ENCODE measurements at regions not wholly inside any gene's neighbourhood (a gene's known extent, or its start where the extent isn't known, plus 50 kb on each side); places are given as distances from the start of the nearest gene placed in this dataset.

GRCh38 chr20:58592076-58592695 lies 58.9 kb upstream of the STX16 start:
- peak overlapping the region in 1 of 2 experiments; percentile 27 for H3K23ac ChIP-seq (ENCODE audit: low read length in 2 of 2)
- no peak overlapping the region for H4K8ac ChIP-seq (ENCODE audit: low read length)
- H3K9me3 ChIP-seq (ENCODE audit: control insufficient read depth, low read length), result no peaks in the 10 kb centered on the region
- H3K27ac ChIP-seq (ENCODE audit: low read length, poor library complexity, severe bottlenecking), result no peak overlapping the region
- no peak overlapping the region for H2BK120ac ChIP-seq (ENCODE audit: low read depth, low read length)
- no peaks in the 10 kb centered on the region for H3K36me3 ChIP-seq (ENCODE audit: control insufficient read depth in 1 of 2, insufficient read depth in 2 of 2, low read depth in 1 of 2, low read length in 2 of 2)
- no peak overlapping the region for H2BK12ac ChIP-seq (ENCODE audit: low read length in 2 of 2)
- H4K91ac ChIP-seq (ENCODE audit: low read length), result no peak overlapping the region
- H3K14ac ChIP-seq (ENCODE audit: low read length in 2 of 2), result no peak overlapping the region
- H3K9ac ChIP-seq (ENCODE audit: low read length), result no peak overlapping the region
- no peak overlapping the region for H2BK15ac ChIP-seq (ENCODE audit: low read depth, poor library complexity, severe bottlenecking)
- no peak overlapping the region for H3K4me3 ChIP-seq (ENCODE audit: insufficient read depth in 1 of 2, low read depth in 1 of 2, low read length in 2 of 2)
- no peak for DNase-seq
- no peak overlapping the region for H3K4ac ChIP-seq (ENCODE audit: low read depth in 1 of 2, low read length in 2 of 2)
- H3K4me2 ChIP-seq (ENCODE audit: low read length, poor library complexity, severe bottlenecking), result no peak overlapping the region
- peaks cover 16 to 43% of the 10 kb centered on the region in 2 experiments for H3K27me3 ChIP-seq (ENCODE audit: control insufficient read depth in 1 of 2, insufficient read depth in 1 of 2, low read length in 2 of 2)
- no peak overlapping the region for H3K18ac ChIP-seq (ENCODE audit: low read depth in 1 of 2, low read length in 2 of 2)
- H2AFZ ChIP-seq (ENCODE audit: low read depth, low read length), result no peak overlapping the region
- H3K4me1 ChIP-seq (ENCODE audit: control insufficient read depth, insufficient read depth, low read depth, low read length), result no peaks in the 10 kb centered on the region
- no peaks in the 10 kb centered on the region for H3K79me1 ChIP-seq (replicated peaks; ENCODE audit: low read length, poor library complexity, severe bottlenecking)
- H2AK5ac ChIP-seq (ENCODE audit: low read length, severe bottlenecking), result no peak overlapping the region
- WGBS, result 80% methylated on average over 11 of the region's 13 CpGs
- H2BK5ac ChIP-seq (ENCODE audit: low read depth, low read length, poor library complexity, severe bottlenecking), result no peak overlapping the region

GRCh38 chr20:58590679-58591473 lies 60.2 kb upstream of the STX16 start:
- Histone ChIP-seq H2AK5ac (ENCODE audit: low read length, severe bottlenecking) (no peak overlapping the region), H3K9ac (ENCODE audit: low read length) (no peak overlapping the region), H3K27ac (ENCODE audit: low read length, poor library complexity, severe bottlenecking) (no peak overlapping the region), H2BK15ac (ENCODE audit: low read depth, poor library complexity, severe bottlenecking) (no peak overlapping the region), H4K8ac (ENCODE audit: low read length) (no peak overlapping the region), H2BK5ac (ENCODE audit: low read depth, low read length, poor library complexity, severe bottlenecking) (no peak overlapping the region), H3K4me2 (ENCODE audit: low read length, poor library complexity, severe bottlenecking) (no peak overlapping the region), H3K23ac (ENCODE audit: low read length in 2 of 2) (no peak overlapping the region), H3K4me3 (ENCODE audit: insufficient read depth in 1 of 2, low read depth in 1 of 2, low read length in 2 of 2) (no peak overlapping the region), H4K91ac (ENCODE audit: low read length) (no peak overlapping the region), H3K18ac (ENCODE audit: low read depth in 1 of 2, low read length in 2 of 2) (no peak overlapping the region), H2BK12ac (ENCODE audit: low read length in 2 of 2) (no peak overlapping the region), H2AFZ (ENCODE audit: low read depth, low read length) (no peak overlapping the region), H3K4ac (ENCODE audit: low read depth in 1 of 2, low read length in 2 of 2) (no peak overlapping the region), H2BK120ac (ENCODE audit: low read depth, low read length) (no peak overlapping the region), H3K79me1 (replicated peaks; ENCODE audit: low read length, poor library complexity, severe bottlenecking) (no peaks in the 10 kb centered on the region), H3K36me3 (ENCODE audit: control insufficient read depth in 1 of 2, insufficient read depth in 2 of 2, low read depth in 1 of 2, low read length in 2 of 2) (no peaks in the 10 kb centered on the region), H3K9me3 (ENCODE audit: control insufficient read depth, low read length) (no peaks in the 10 kb centered on the region), H3K27me3 (ENCODE audit: control insufficient read depth in 1 of 2, insufficient read depth in 1 of 2, low read length in 2 of 2) (peaks cover 16 to 46% of the 10 kb centered on the region in 2 experiments), H3K14ac (ENCODE audit: low read length in 2 of 2) (no peak overlapping the region), H3K4me1 (ENCODE audit: control insufficient read depth, insufficient read depth, low read depth, low read length) (peaks cover 3% of the 10 kb centered on the region)
- DNase-seq, result no peak
- WGBS, result 76% methylated on average over 12 of the region's 12 CpGs

- H3K27ac ChIP-seq (ENCODE audit: low read length, poor library complexity, severe bottlenecking), result no peak overlapping the region
- H2BK12ac ChIP-seq (ENCODE audit: low read length in 2 of 2), result no peak overlapping the region
- no peak overlapping the region for H3K14ac ChIP-seq (ENCODE audit: low read length in 2 of 2)
- H3K18ac ChIP-seq (ENCODE audit: low read depth in 1 of 2, low read length in 2 of 2), result no peak overlapping the region
- no peaks in the 10 kb centered on the region for H3K79me1 ChIP-seq (replicated peaks; ENCODE audit: low read length, poor library complexity, severe bottlenecking)
- no peak overlapping the region for H2BK15ac ChIP-seq (ENCODE audit: low read depth, poor library complexity, severe bottlenecking)
- H3K4ac ChIP-seq (ENCODE audit: low read depth in 1 of 2, low read length in 2 of 2), result no peak overlapping the region
- H3K27me3 ChIP-seq (ENCODE audit: control insufficient read depth in 1 of 2, insufficient read depth in 1 of 2, low read length in 2 of 2), result peaks cover 12 to 36% of the 10 kb centered on the region in 2 experiments
- H2AK5ac ChIP-seq (ENCODE audit: low read length, severe bottlenecking), result no peak overlapping the region
- H3K23ac ChIP-seq (ENCODE audit: low read length in 2 of 2), result no peak overlapping the region
- H2BK120ac ChIP-seq (ENCODE audit: low read depth, low read length), result no peak overlapping the region
- H3K9me3 ChIP-seq (ENCODE audit: control insufficient read depth, low read length), result no peaks in the 10 kb centered on the region
- no peak overlapping the region for H3K4me3 ChIP-seq (ENCODE audit: insufficient read depth in 1 of 2, low read depth in 1 of 2, low read length in 2 of 2)
- no peak overlapping the region for H4K8ac ChIP-seq (ENCODE audit: low read length)
- no peak overlapping the region for H2AFZ ChIP-seq (ENCODE audit: low read depth, low read length)
- no peaks in the 10 kb centered on the region for H3K36me3 ChIP-seq (ENCODE audit: control insufficient read depth in 1 of 2, insufficient read depth in 2 of 2, low read depth in 1 of 2, low read length in 2 of 2)
- H4K91ac ChIP-seq (ENCODE audit: low read length), result no peak overlapping the region
- H3K4me2 ChIP-seq (ENCODE audit: low read length, poor library complexity, severe bottlenecking), result no peak overlapping the region
- 90% methylated on average over 9 of the region's 9 CpGs for whole genome bisulfite sequencing
- DNase-seq, result no peak
- H3K4me1 ChIP-seq (ENCODE audit: control insufficient read depth, insufficient read depth, low read depth, low read length), result peaks cover 9% of the 10 kb centered on the region
- H2BK5ac ChIP-seq (ENCODE audit: low read depth, low read length, poor library complexity, severe bottlenecking), result no peak overlapping the region
- no peak overlapping the region for H3K9ac ChIP-seq (ENCODE audit: low read length)
Measured at GRCh38 chr20:58587467-58587866, 63.6 kb upstream of the STX16 start.

- Histone ChIP-seq H3K4me3 (ENCODE audit: insufficient read depth in 1 of 2, low read depth in 1 of 2, low read length in 2 of 2) (no peak overlapping the region), H2AFZ (ENCODE audit: low read depth, low read length) (no peak overlapping the region), H3K4me2 (ENCODE audit: low read length, poor library complexity, severe bottlenecking) (no peak overlapping the region), H3K4me1 (ENCODE audit: control insufficient read depth, insufficient read depth, low read depth, low read length) (peaks cover 9% of the 10 kb centered on the region), H4K91ac (ENCODE audit: low read length) (no peak overlapping the region), H3K79me1 (replicated peaks; ENCODE audit: low read length, poor library complexity, severe bottlenecking) (no peaks in the 10 kb centered on the region), H2BK15ac (ENCODE audit: low read depth, poor library complexity, severe bottlenecking) (peak overlapping the region; percentile 12), H3K23ac (ENCODE audit: low read length in 2 of 2) (no peak overlapping the region), H2BK5ac (ENCODE audit: low read depth, low read length, poor library complexity, severe bottlenecking) (no peak overlapping the region), H3K9ac (ENCODE audit: low read length) (no peak overlapping the region), H3K4ac (ENCODE audit: low read depth in 1 of 2, low read length in 2 of 2) (no peak overlapping the region), H3K18ac (ENCODE audit: low read depth in 1 of 2, low read length in 2 of 2) (no peak overlapping the region), H3K14ac (ENCODE audit: low read length in 2 of 2) (no peak overlapping the region), H2BK120ac (ENCODE audit: low read depth, low read length) (no peak overlapping the region), H4K8ac (ENCODE audit: low read length) (no peak overlapping the region), H3K36me3 (ENCODE audit: control insufficient read depth in 1 of 2, insufficient read depth in 2 of 2, low read depth in 1 of 2, low read length in 2 of 2) (no peaks in the 10 kb centered on the region), H2BK12ac (ENCODE audit: low read length in 2 of 2) (no peak overlapping the region), H2AK5ac (ENCODE audit: low read length, severe bottlenecking) (no peak overlapping the region), H3K27ac (ENCODE audit: low read length, poor library complexity, severe bottlenecking) (no peak overlapping the region), H3K27me3 (ENCODE audit: control insufficient read depth in 1 of 2, insufficient read depth in 1 of 2, low read length in 2 of 2) (peaks cover 5 to 32% of the 10 kb centered on the region in 2 experiments), H3K9me3 (ENCODE audit: control insufficient read depth, low read length) (no peaks in the 10 kb centered on the region)
- 96% methylated on average over 4 of the region's 6 CpGs for WGBS
- no peak for DNase-seq
Measured at GRCh38 chr20:58586565-58587093, 64.5 kb upstream of the STX16 start.

All from mesenchymal stem cell (in vitro differentiated cells and primary cell).